ENCODE measurements at regions not wholly inside any gene's neighbourhood (a gene's known extent, or its start where the extent isn't known, plus 50 kb on each side); places are given as distances from the start of the nearest gene placed in this dataset.

- H3K4me3 ChIP-seq (ENCODE audit: insufficient read depth, low read depth, low read length): no peak overlapping the region
- whole genome bisulfite sequencing, 2 experiments: 88 to 93% methylated on average over 5 to 6 of the region's 6 CpGs
- no peaks in the 10 kb centered on the region for H3K4me1 ChIP-seq (ENCODE audit: control insufficient read depth, insufficient read depth, low read length)
- H3K36me3 ChIP-seq (ENCODE audit: control insufficient read depth, insufficient read depth, low read length): no peaks in the 10 kb centered on the region
- no peaks in the 10 kb centered on the region for H3K9me3 ChIP-seq (ENCODE audit: control insufficient read depth, low read length)
- H3K27me3 ChIP-seq (ENCODE audit: control insufficient read depth, insufficient read depth, low read length, poor library complexity, severe bottlenecking): no peaks in the 10 kb centered on the region
- no peak overlapping the region for H3K27ac ChIP-seq (ENCODE audit: insufficient read depth, low read depth, low read length, poor library complexity, severe bottlenecking)
Observed at GRCh38 chr21:15543473-15543872, 186.3 kb upstream of the USP25 start.

GRCh38 chr21:15549671-15550070 is 180.1 kb upstream of the USP25 start:
- H3K36me3 ChIP-seq (ENCODE audit: control insufficient read depth, insufficient read depth, low read length): no peaks in the 10 kb centered on the region
- no peaks in the 10 kb centered on the region for H3K27me3 ChIP-seq (ENCODE audit: control insufficient read depth, insufficient read depth, low read length, poor library complexity, severe bottlenecking)
- no peak overlapping the region for H3K27ac ChIP-seq (ENCODE audit: insufficient read depth, low read depth, low read length, poor library complexity, severe bottlenecking)
- no peaks in the 10 kb centered on the region for H3K9me3 ChIP-seq (ENCODE audit: control insufficient read depth, low read length)
- H3K4me3 ChIP-seq (ENCODE audit: insufficient read depth, low read depth, low read length): no peak overlapping the region
- no peaks in the 10 kb centered on the region for H3K4me1 ChIP-seq (ENCODE audit: control insufficient read depth, insufficient read depth, low read length)
- WGBS, 2 experiments: 74 to 77% methylated on average over 3 of the region's 3 CpGs

- Histone ChIP-seq H3K27me3 (ENCODE audit: control insufficient read depth, insufficient read depth, low read length, poor library complexity, severe bottlenecking) (no peaks in the 10 kb centered on the region), H3K4me3 (ENCODE audit: insufficient read depth, low read depth, low read length) (no peak overlapping the region), H3K27ac (ENCODE audit: insufficient read depth, low read depth, low read length, poor library complexity, severe bottlenecking) (no peak overlapping the region), H3K36me3 (ENCODE audit: control insufficient read depth, insufficient read depth, low read length) (no peaks in the 10 kb centered on the region), H3K9me3 (ENCODE audit: control insufficient read depth, low read length) (no peaks in the 10 kb centered on the region), H3K4me1 (ENCODE audit: control insufficient read depth, insufficient read depth, low read length) (no peaks in the 10 kb centered on the region)
- WGBS, 2 experiments: 69 to 71% methylated on average over 3 of the region's 3 CpGs
Observed at GRCh38 chr21:15552914-15553494, 176.8 kb upstream of the USP25 start.

- 94 to 96% methylated on average over 4 of the region's 4 CpGs for WGBS, 2 experiments
- Histone ChIP-seq H3K36me3 (ENCODE audit: control insufficient read depth, insufficient read depth, low read length) (no peaks in the 10 kb centered on the region), H3K4me1 (ENCODE audit: control insufficient read depth, insufficient read depth, low read length) (peaks cover 6% of the 10 kb centered on the region), H3K27me3 (ENCODE audit: control insufficient read depth, insufficient read depth, low read length, poor library complexity, severe bottlenecking) (no peaks in the 10 kb centered on the region), H3K4me3 (ENCODE audit: insufficient read depth, low read depth, low read length) (no peak overlapping the region), H3K9me3 (ENCODE audit: control insufficient read depth, low read length) (no peaks in the 10 kb centered on the region), H3K27ac (ENCODE audit: insufficient read depth, low read depth, low read length, poor library complexity, severe bottlenecking) (no peak overlapping the region)
Observed at GRCh38 chr21:15557925-15558324, 171.9 kb upstream of the USP25 start.

GRCh38 chr21:15558884-15559283 is 170.9 kb upstream of the USP25 start:
- H3K27me3 ChIP-seq (ENCODE audit: control insufficient read depth, insufficient read depth, low read length, poor library complexity, severe bottlenecking): no peaks in the 10 kb centered on the region
- peaks cover 6% of the 10 kb centered on the region for H3K4me1 ChIP-seq (ENCODE audit: control insufficient read depth, insufficient read depth, low read length)
- H3K27ac ChIP-seq (ENCODE audit: insufficient read depth, low read depth, low read length, poor library complexity, severe bottlenecking): no peak overlapping the region
- no peak overlapping the region for H3K4me3 ChIP-seq (ENCODE audit: insufficient read depth, low read depth, low read length)
- 100% methylated on average over 1 of the region's 1 CpG for WGBS, 2 experiments
- no peaks in the 10 kb centered on the region for H3K9me3 ChIP-seq (ENCODE audit: control insufficient read depth, low read length)
- H3K36me3 ChIP-seq (ENCODE audit: control insufficient read depth, insufficient read depth, low read length): no peaks in the 10 kb centered on the region

- peaks cover 6% of the 10 kb centered on the region for H3K4me1 ChIP-seq (ENCODE audit: control insufficient read depth, insufficient read depth, low read length)
- no peak overlapping the region for H3K27ac ChIP-seq (ENCODE audit: insufficient read depth, low read depth, low read length, poor library complexity, severe bottlenecking)
- WGBS, 2 experiments: 95% methylated on average over 2 of the region's 2 CpGs
- no peaks in the 10 kb centered on the region for H3K9me3 ChIP-seq (ENCODE audit: control insufficient read depth, low read length)
- H3K4me3 ChIP-seq (ENCODE audit: insufficient read depth, low read depth, low read length): no peak overlapping the region
- H3K36me3 ChIP-seq (ENCODE audit: control insufficient read depth, insufficient read depth, low read length): no peaks in the 10 kb centered on the region
- no peaks in the 10 kb centered on the region for H3K27me3 ChIP-seq (ENCODE audit: control insufficient read depth, insufficient read depth, low read length, poor library complexity, severe bottlenecking)
Observed at GRCh38 chr21:15559660-15560059, 170.1 kb upstream of the USP25 start.

GRCh38 chr21:15560383-15561056 is 169.3 kb upstream of the USP25 start:
- H3K9me3 ChIP-seq (ENCODE audit: control insufficient read depth, low read length): no peaks in the 10 kb centered on the region
- H3K4me3 ChIP-seq (ENCODE audit: insufficient read depth, low read depth, low read length): no peak overlapping the region
- H3K27ac ChIP-seq (ENCODE audit: insufficient read depth, low read depth, low read length, poor library complexity, severe bottlenecking): no peak overlapping the region
- no peaks in the 10 kb centered on the region for H3K36me3 ChIP-seq (ENCODE audit: control insufficient read depth, insufficient read depth, low read length)
- WGBS, 2 experiments: 92 to 93% methylated on average over 6 of the region's 6 CpGs
- no peaks in the 10 kb centered on the region for H3K27me3 ChIP-seq (ENCODE audit: control insufficient read depth, insufficient read depth, low read length, poor library complexity, severe bottlenecking)
- peaks cover 6% of the 10 kb centered on the region for H3K4me1 ChIP-seq (ENCODE audit: control insufficient read depth, insufficient read depth, low read length)

- Histone ChIP-seq H3K36me3 (ENCODE audit: control insufficient read depth, insufficient read depth, low read length) (no peaks in the 10 kb centered on the region), H3K9me3 (ENCODE audit: control insufficient read depth, low read length) (no peaks in the 10 kb centered on the region), H3K4me1 (ENCODE audit: control insufficient read depth, insufficient read depth, low read length) (peaks cover 6% of the 10 kb centered on the region), H3K27me3 (ENCODE audit: control insufficient read depth, insufficient read depth, low read length, poor library complexity, severe bottlenecking) (no peaks in the 10 kb centered on the region), H3K4me3 (ENCODE audit: insufficient read depth, low read depth, low read length) (no peak overlapping the region), H3K27ac (ENCODE audit: insufficient read depth, low read depth, low read length, poor library complexity, severe bottlenecking) (no peak overlapping the region)
Observed at GRCh38 chr21:15562748-15563147, 167.0 kb upstream of the USP25 start.

GRCh38 chr21:15564907-15565306 is 164.9 kb upstream of the USP25 start:
- 67 to 84% methylated on average over 3 to 4 of the region's 4 CpGs for WGBS, 2 experiments
- H3K27ac ChIP-seq (ENCODE audit: insufficient read depth, low read depth, low read length, poor library complexity, severe bottlenecking): no peak overlapping the region

GRCh38 chr21:15566703-15567102 is 163.1 kb upstream of the USP25 start:
- Histone ChIP-seq H3K27ac (ENCODE audit: insufficient read depth, low read depth, low read length, poor library complexity, severe bottlenecking) (no peak overlapping the region), H3K9me3 (ENCODE audit: control insufficient read depth, low read length) (no peaks in the 10 kb centered on the region), H3K4me3 (ENCODE audit: insufficient read depth, low read depth, low read length) (no peak overlapping the region), H3K36me3 (ENCODE audit: control insufficient read depth, insufficient read depth, low read length) (no peaks in the 10 kb centered on the region), H3K27me3 (ENCODE audit: control insufficient read depth, insufficient read depth, low read length, poor library complexity, severe bottlenecking) (no peaks in the 10 kb centered on the region), H3K4me1 (ENCODE audit: control insufficient read depth, insufficient read depth, low read length) (no peaks in the 10 kb centered on the region)
- 71 to 82% methylated on average over 1 of the region's 1 CpG for WGBS, 2 experiments

More at GRCh38 chr21:15564907-15565306, 164.9 kb upstream of the USP25 start:
- no peaks in the 10 kb centered on the region for H3K27me3 ChIP-seq (ENCODE audit: control insufficient read depth, insufficient read depth, low read length, poor library complexity, severe bottlenecking)
- H3K4me3 ChIP-seq (ENCODE audit: insufficient read depth, low read depth, low read length): no peak overlapping the region
- peaks cover 4% of the 10 kb centered on the region for H3K4me1 ChIP-seq (ENCODE audit: control insufficient read depth, insufficient read depth, low read length)
- H3K36me3 ChIP-seq (ENCODE audit: control insufficient read depth, insufficient read depth, low read length): no peaks in the 10 kb centered on the region
- H3K9me3 ChIP-seq (ENCODE audit: control insufficient read depth, low read length): no peaks in the 10 kb centered on the region
